Mesothelial cell of epicardium (in vitro differentiated cells): ENCODE measurements at regions not wholly inside any gene's neighbourhood (a gene's known extent, or its start where the extent isn't known, plus 50 kb on each side); places are given as distances from the start of the nearest gene placed in this dataset.
"Not testable (repeated sequence)": the region's sequence is repeated elsewhere in the genome, so short reads cannot be mapped to it uniquely, and the experiment has no call there.

ENCODE experiments used
- DNase-seq, 2 experiments: peaks; one replicate each; pipeline ENCODE4 v3.0.0; 2021; ENCODE audit warnings: low spot score in 2 of 2; ENCODE audit not compliant: unreplicated experiment in 2 of 2
- H3K27ac Mint-ChIP-seq: 2 replicates; pipeline ENCODE4 v1.8.0; 2021; ENCODE audit warnings: mixed read lengths
- H3K27me3 Mint-ChIP-seq: 2 replicates; pipeline ENCODE4 v1.8.0; 2021; ENCODE audit warnings: low read depth, mixed read lengths
- H3K36me3 Mint-ChIP-seq: 2 replicates; pipeline ENCODE4 v1.8.0; 2021; ENCODE audit warnings: mixed read lengths
- H3K4me1 Mint-ChIP-seq: 2 replicates; pipeline ENCODE4 v1.8.0; 2021; ENCODE audit warnings: mixed read lengths
- H3K4me3 Mint-ChIP-seq: 2 replicates; pipeline ENCODE4 v1.8.0; 2021; ENCODE audit warnings: mild to moderate bottlenecking, moderate library complexity, mixed read lengths
- H3K9me3 Mint-ChIP-seq: 2 replicates; pipeline ENCODE4 v1.8.0; 2021; ENCODE audit warnings: mixed read lengths
- CTCF ChIP-seq: fragments of 200-600 bp; sonication (generic); IDR thresholded peaks from one replicate; pipeline ENCODE4 v1.5.0; 2021; ENCODE audit warnings: antibody characterized with exemption; ENCODE audit not compliant: unreplicated experiment

- not testable (repeated sequence) for H3K36me3 Mint-ChIP-seq
Measured at GRCh38 chrY:10958122-10958521, 1430.4 kb downstream of the TSPY10 start.

DNA sequence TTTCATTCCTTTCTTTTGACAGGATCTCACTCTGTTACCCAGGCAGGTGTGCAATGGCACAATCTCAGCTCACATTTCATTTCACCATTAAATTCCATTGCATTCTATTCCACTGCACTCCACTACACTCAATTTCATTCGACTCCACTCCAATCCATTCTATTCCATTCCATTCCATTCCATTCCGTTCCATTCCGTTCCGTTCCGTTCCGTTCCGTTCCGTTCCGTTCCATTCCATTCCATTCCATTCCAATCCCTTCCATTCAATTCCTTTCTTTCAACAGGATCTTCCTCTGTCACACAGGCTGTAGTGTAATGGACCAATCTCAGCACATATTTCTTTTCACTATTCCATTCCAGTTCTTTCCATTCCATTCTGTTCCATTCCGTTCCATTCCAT lies 1445.7 kb downstream of the TSPY10 start:
- no peak for TF ChIP-seq CTCF
- Mint-ChIP-seq H3K36me3 (no peaks in the 10 kb centered on the region), H3K4me3 (no peak overlapping the region), H3K4me1 (no peaks in the 10 kb centered on the region), H3K27ac (no peak overlapping the region), H3K27me3 (no peaks in the 10 kb centered on the region), H3K9me3 (peaks cover 38% of the 10 kb centered on the region)
- no peak for DNase-seq

More at GRCh38 chrY:10958122-10958521, 1430.4 kb downstream of the TSPY10 start:
- not testable (repeated sequence) for H3K27me3 Mint-ChIP-seq, H3K4me1 Mint-ChIP-seq, H3K27ac Mint-ChIP-seq, H3K4me3 Mint-ChIP-seq, DNase-seq
- peaks cover 44% of the 10 kb centered on the region for H3K9me3 Mint-ChIP-seq

GRCh38 chrY:10986655-10987054 lies 1459.0 kb downstream of the TSPY10 start:
- no peak for DNase-seq
- H3K27ac Mint-ChIP-seq: no peak overlapping the region
- no peak for TF ChIP-seq CTCF
- no peak overlapping the region for H3K4me3 Mint-ChIP-seq
- H3K9me3 Mint-ChIP-seq: peaks cover 59% of the 10 kb centered on the region
- no peaks in the 10 kb centered on the region for H3K4me1 Mint-ChIP-seq
- H3K36me3 Mint-ChIP-seq: peaks cover 3% of the 10 kb centered on the region
- H3K27me3 Mint-ChIP-seq: no peaks in the 10 kb centered on the region

DNA sequence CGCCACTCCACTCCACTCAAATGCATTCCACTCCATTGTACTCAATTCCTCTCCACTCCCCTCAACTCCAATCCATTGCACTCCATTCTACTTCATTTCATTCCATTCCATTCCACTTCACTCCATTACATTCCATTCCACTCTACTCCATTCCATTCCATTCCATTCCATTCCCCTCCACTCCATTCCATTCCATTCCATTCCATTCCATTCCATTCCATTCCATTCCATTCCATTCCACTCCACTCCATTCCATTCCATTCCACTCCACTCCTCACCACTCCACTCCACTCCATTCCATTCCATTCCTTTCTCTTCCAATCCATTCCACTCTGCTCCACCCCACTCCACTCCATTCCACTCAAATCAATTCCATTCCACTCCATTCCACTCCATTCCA lies 1459.9 kb downstream of the TSPY10 start:
- no peak for DNase-seq
- Mint-ChIP-seq H3K36me3 (peaks cover 3% of the 10 kb centered on the region), H3K4me1 (no peaks in the 10 kb centered on the region), H3K4me3 (no peak overlapping the region), H3K27ac (no peak overlapping the region), H3K27me3 (no peaks in the 10 kb centered on the region), H3K9me3 (peaks cover 60% of the 10 kb centered on the region)
- TF ChIP-seq CTCF: no peak

DNA sequence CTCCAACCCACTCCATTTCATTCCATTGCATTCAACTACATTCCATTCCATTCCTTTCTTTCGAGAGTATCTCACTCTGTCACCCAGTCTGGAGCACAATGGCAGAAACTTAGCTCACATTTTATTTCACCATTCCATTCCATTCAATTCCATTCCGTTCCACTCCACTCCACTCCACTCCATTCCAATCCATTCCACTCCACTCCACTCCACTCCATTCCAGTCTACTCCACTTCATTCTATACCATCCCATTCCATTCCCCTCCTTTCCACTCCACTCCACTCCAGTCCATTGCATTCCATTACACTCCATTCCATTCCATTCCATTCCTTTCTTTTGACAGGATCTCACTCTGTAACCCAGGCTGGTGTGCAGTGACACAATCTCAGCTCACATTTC lies 1466.3 kb downstream of the TSPY10 start:
- Mint-ChIP-seq H3K27ac (no peak overlapping the region), H3K4me1 (no peaks in the 10 kb centered on the region), H3K27me3 (no peaks in the 10 kb centered on the region), H3K36me3 (no peaks in the 10 kb centered on the region), H3K4me3 (no peak overlapping the region), H3K9me3 (peaks cover 49% of the 10 kb centered on the region)
- no peak for TF ChIP-seq CTCF
- no peak for DNase-seq

GRCh38 chrY:10999715-11000114 lies 1472.0 kb downstream of the TSPY10 start:
- not testable (repeated sequence) for H3K27ac Mint-ChIP-seq, DNase-seq
- H3K9me3 Mint-ChIP-seq: peaks cover 33% of the 10 kb centered on the region

GRCh38 chrY:11014229-11014628 lies 1486.5 kb downstream of the TSPY10 start:
- not testable (repeated sequence) for H3K4me1 Mint-ChIP-seq, H3K27me3 Mint-ChIP-seq, DNase-seq, H3K27ac Mint-ChIP-seq, H3K4me3 Mint-ChIP-seq, H3K36me3 Mint-ChIP-seq
- H3K9me3 Mint-ChIP-seq: peaks cover 33% of the 10 kb centered on the region

More at GRCh38 chrY:10999715-11000114, 1472.0 kb downstream of the TSPY10 start:
- not testable (repeated sequence) for H3K36me3 Mint-ChIP-seq, H3K27me3 Mint-ChIP-seq, H3K4me3 Mint-ChIP-seq, H3K4me1 Mint-ChIP-seq
